HL-60 (cell line): ENCODE measurements at regions not wholly inside any gene's neighbourhood (a gene's known extent, or its start where the extent isn't known, plus 50 kb on each side); places are given as distances from the start of the nearest gene placed in this dataset.

ENCODE experiments used
- DNase-seq, 2 experiments: peaks; one replicate each; pipeline ENCODE4 v3.0.0-alpha.2; 2010 to 2020; ENCODE audit warnings: low read depth in 1 of 2, low spot score in 1 of 2
- H3K27ac ChIP-seq: fragments of 250-450 bp; sonication (Bioruptor Pico); replicated peaks from 2 replicates; pipeline ENCODE4 v1.5.1; 2020; ENCODE audit warnings: mild to moderate bottlenecking, moderate library complexity
- H3K27me3 ChIP-seq: fragments of 250-450 bp; sonication (Bioruptor Pico); 2 replicates; pipeline ENCODE4 v1.5.1; 2021; ENCODE audit warnings: mild to moderate bottlenecking, moderate library complexity; ENCODE audit not compliant: insufficient read depth, poor library complexity, severe bottlenecking
- H3K4me3 ChIP-seq: replicated peaks from 2 replicates; pipeline ENCODE4 v1.5.1; 2011; ENCODE audit warnings: mild to moderate bottlenecking, control low read depth, low read length; ENCODE audit not compliant: insufficient read depth
- CTCF ChIP-seq: IDR thresholded peaks from one replicate; pipeline ENCODE4 v1.5.1; 2011; ENCODE audit warnings: low read length, control low read depth, inconsistent platforms; ENCODE audit not compliant: insufficient read depth
- GABPA ChIP-seq: IDR thresholded peaks from 2 replicates; pipeline ENCODE4 v1.6.1; 2012; ENCODE audit warnings: low read depth
- POLR2AphosphoS5 ChIP-seq: IDR thresholded peaks from 2 replicates; pipeline ENCODE4 v1.6.1; 2012; ENCODE audit warnings: low read depth
- SPI1 ChIP-seq: IDR thresholded peaks from 2 replicates; pipeline ENCODE4 v1.6.1; 2012; ENCODE audit warnings: low read depth, mild to moderate bottlenecking, borderline replicate concordance
- TF ChIP-seq, protein P1 (sequence below): IDR thresholded peaks from 2 replicates; pipeline ENCODE4 v1.6.1; 2012; ENCODE audit warnings: low read depth; ENCODE audit not compliant: insufficient replicate concordance

GRCh38 chr6:169912266-169913095, 161.1 kb downstream of the ERMARD start:
- TF ChIP-seq POLR2AphosphoS5 (no peak), CTCF (no peak), GABPA (no peak), SPI1 (no peak)
- TF ChIP-seq, protein P1, sequence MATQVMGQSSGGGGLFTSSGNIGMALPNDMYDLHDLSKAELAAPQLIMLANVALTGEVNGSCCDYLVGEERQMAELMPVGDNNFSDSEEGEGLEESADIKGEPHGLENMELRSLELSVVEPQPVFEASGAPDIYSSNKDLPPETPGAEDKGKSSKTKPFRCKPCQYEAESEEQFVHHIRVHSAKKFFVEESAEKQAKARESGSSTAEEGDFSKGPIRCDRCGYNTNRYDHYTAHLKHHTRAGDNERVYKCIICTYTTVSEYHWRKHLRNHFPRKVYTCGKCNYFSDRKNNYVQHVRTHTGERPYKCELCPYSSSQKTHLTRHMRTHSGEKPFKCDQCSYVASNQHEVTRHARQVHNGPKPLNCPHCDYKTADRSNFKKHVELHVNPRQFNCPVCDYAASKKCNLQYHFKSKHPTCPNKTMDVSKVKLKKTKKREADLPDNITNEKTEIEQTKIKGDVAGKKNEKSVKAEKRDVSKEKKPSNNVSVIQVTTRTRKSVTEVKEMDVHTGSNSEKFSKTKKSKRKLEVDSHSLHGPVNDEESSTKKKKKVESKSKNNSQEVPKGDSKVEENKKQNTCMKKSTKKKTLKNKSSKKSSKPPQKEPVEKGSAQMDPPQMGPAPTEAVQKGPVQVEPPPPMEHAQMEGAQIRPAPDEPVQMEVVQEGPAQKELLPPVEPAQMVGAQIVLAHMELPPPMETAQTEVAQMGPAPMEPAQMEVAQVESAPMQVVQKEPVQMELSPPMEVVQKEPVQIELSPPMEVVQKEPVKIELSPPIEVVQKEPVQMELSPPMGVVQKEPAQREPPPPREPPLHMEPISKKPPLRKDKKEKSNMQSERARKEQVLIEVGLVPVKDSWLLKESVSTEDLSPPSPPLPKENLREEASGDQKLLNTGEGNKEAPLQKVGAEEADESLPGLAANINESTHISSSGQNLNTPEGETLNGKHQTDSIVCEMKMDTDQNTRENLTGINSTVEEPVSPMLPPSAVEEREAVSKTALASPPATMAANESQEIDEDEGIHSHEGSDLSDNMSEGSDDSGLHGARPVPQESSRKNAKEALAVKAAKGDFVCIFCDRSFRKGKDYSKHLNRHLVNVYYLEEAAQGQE: no peak
- H3K27me3 ChIP-seq: no peaks in the 10 kb centered on the region
- H3K27ac ChIP-seq: 0 out of 2 replicates have a peak overlapping the region, but pooled peaks have one; percentile 4

DNA sequence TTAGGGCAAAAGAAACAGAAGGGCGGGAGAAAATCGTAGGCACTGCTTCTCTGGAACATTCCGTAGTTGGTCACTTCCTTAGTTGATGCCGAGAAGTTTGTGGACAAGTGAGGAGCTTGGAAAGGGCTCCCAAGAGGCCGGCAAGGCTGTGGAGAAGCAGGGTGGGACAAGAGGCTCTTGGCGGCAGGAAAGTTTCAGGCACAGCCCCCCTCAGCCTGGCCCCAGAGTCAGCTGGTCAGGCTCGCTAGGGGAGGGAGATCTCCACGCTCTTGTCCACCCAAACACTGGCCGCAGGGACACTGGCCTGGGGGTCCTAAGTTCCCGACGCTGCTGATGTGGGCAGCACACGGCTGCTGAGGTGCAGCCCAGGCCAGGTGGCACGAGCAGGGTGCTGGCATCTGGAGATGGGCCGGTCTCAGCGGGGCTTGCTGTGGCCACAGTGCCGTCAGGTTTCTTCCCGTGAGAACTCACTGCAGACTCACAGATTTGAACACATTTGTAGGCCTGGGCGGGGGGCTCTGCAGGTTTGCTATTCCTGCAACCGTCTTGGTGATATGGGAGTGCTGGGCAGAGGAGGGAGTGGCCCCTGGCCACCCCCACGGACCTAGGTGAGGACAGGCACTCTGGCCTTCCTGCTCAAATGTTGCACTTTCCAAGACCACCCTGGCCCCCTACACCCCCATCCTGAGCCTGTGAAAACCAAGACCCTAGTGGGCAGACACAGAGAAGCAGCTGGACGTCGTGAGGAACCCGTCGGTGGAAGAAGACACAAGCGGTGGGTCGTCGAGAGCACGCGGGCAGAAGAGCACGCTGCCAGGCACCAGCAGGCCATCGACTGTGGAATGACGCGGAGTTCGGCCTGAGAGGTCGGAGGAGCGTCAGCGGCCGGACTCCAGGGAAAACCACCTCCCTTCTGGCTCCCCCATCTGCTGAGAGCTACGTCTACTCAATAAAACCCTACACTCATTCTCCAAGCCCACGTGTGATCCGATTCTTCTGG, 160.1 kb downstream of the ERMARD start:
- no peak overlapping the region for H3K27ac ChIP-seq

More at GRCh38 chr6:169912266-169913095, 161.1 kb downstream of the ERMARD start:
- H3K4me3 ChIP-seq: no peak overlapping the region; the same call in 1 of the 2 replicates
- peak; percentile 56 to 76 for DNase-seq

GRCh38 chr6:169909113-169909512, 157.7 kb downstream of the ERMARD start:
- no peak for DNase-seq
- Histone ChIP-seq H3K27me3 (no peaks in the 10 kb centered on the region), H3K4me3 (no peak overlapping the region), H3K27ac (no peak overlapping the region)
- TF ChIP-seq CTCF (no peak), GABPA (no peak), POLR2AphosphoS5 (no peak), SPI1 (no peak)
- TF ChIP-seq, protein P1: no peak

More for the DNA sequence above, 160.1 kb downstream of the ERMARD start:
- H3K27me3 ChIP-seq: no peaks in the 10 kb centered on the region
- H3K4me3 ChIP-seq: no peak overlapping the region
- TF ChIP-seq CTCF: no peak
- no peak for DNase-seq
